ENCODE measurements at regions not wholly inside any gene's neighbourhood (a gene's known extent, or its start where the extent isn't known, plus 50 kb on each side); places are given as distances from the start of the nearest gene placed in this dataset.

GRCh38 chr14:101065696-101066694, 162.5 kb upstream of the RTL1 start:
- DNase-seq (ENCODE audit: low read depth, low spot score) (no peak), ATAC-seq (no peak)
- in situ Hi-C loops (cut with HindIII; ENCODE audit: low pct_unique_long_range_greater_than_20kb, low sequenced_read_pairs) (no loop called here), intact Hi-C loops (cut with micrococcal nuclease; ENCODE audit: unreplicated experiment) (no loop called here)
- BruUV-seq (replicated peaks) = no TSS peak
- H3K4me3 ChIP-seq (ENCODE audit: low read depth in 2 of 2, low read length in 2 of 2) = no peak overlapping the region
- H3K4me1 ChIP-seq (ENCODE audit: control insufficient read depth, insufficient read depth, low read length) = peaks cover 3% of the 10 kb centered on the region; the same call in 1 of the 2 replicates
- no peaks in the 10 kb centered on the region for H3K27me3 ChIP-seq (ENCODE audit: control insufficient read depth, insufficient read depth, low read length)
- TF ChIP-seq TCF7L2 (IDR thresholded peaks at IDR 0.05; ENCODE audit: low read depth, low read length) (no peak), POLR2AphosphoS5 (IDR thresholded peaks at IDR 0.05; ENCODE audit: low read depth, low read length) (no peak), SIN3A (IDR thresholded peaks at IDR 0.05; ENCODE audit: borderline replicate concordance, insufficient read depth, low read depth, low read length) (no peak), CTCF (IDR thresholded peaks at IDR 0.05) (no peak)
- TF ChIP-seq, protein P1, sequence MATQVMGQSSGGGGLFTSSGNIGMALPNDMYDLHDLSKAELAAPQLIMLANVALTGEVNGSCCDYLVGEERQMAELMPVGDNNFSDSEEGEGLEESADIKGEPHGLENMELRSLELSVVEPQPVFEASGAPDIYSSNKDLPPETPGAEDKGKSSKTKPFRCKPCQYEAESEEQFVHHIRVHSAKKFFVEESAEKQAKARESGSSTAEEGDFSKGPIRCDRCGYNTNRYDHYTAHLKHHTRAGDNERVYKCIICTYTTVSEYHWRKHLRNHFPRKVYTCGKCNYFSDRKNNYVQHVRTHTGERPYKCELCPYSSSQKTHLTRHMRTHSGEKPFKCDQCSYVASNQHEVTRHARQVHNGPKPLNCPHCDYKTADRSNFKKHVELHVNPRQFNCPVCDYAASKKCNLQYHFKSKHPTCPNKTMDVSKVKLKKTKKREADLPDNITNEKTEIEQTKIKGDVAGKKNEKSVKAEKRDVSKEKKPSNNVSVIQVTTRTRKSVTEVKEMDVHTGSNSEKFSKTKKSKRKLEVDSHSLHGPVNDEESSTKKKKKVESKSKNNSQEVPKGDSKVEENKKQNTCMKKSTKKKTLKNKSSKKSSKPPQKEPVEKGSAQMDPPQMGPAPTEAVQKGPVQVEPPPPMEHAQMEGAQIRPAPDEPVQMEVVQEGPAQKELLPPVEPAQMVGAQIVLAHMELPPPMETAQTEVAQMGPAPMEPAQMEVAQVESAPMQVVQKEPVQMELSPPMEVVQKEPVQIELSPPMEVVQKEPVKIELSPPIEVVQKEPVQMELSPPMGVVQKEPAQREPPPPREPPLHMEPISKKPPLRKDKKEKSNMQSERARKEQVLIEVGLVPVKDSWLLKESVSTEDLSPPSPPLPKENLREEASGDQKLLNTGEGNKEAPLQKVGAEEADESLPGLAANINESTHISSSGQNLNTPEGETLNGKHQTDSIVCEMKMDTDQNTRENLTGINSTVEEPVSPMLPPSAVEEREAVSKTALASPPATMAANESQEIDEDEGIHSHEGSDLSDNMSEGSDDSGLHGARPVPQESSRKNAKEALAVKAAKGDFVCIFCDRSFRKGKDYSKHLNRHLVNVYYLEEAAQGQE (IDR thresholded peaks at IDR 0.05; ENCODE audit: insufficient read depth in 1 of 2, low read depth in 2 of 2, low read length in 1 of 2) = no peak
- ChIA-PET CTCF (no interaction called here), POLR2A (no interaction called here)
- H3K27ac ChIP-seq (ENCODE audit: low read length) = no peak overlapping the region
- H3K36me3 ChIP-seq (ENCODE audit: control insufficient read depth, insufficient read depth, low read length) = no peaks in the 10 kb centered on the region
- H3K9me3 ChIP-seq (ENCODE audit: control insufficient read depth, insufficient read depth, low read depth, low read length) = no peaks in the 10 kb centered on the region

GRCh38 chr14:101066826-101067510, 163.4 kb upstream of the RTL1 start:
- ChIA-PET POLR2A (no interaction called here), CTCF (no interaction called here)
- no peak overlapping the region for H3K27ac ChIP-seq (ENCODE audit: low read length)
- H3K4me3 ChIP-seq (ENCODE audit: low read depth in 2 of 2, low read length in 2 of 2) = no peak overlapping the region
- intact Hi-C loops (cut with micrococcal nuclease; ENCODE audit: unreplicated experiment) = no loop called here
- TF ChIP-seq, protein P1 (IDR thresholded peaks at IDR 0.05; ENCODE audit: insufficient read depth in 1 of 2, low read depth in 2 of 2, low read length in 1 of 2) = no peak
- TF ChIP-seq POLR2AphosphoS5 (IDR thresholded peaks at IDR 0.05; ENCODE audit: low read depth, low read length) (no peak), SIN3A (IDR thresholded peaks at IDR 0.05; ENCODE audit: borderline replicate concordance, insufficient read depth, low read depth, low read length) (no peak), CTCF (IDR thresholded peaks at IDR 0.05) (no peak), TCF7L2 (IDR thresholded peaks at IDR 0.05; ENCODE audit: low read depth, low read length) (no peak)
- BruUV-seq (replicated peaks) = no TSS peak
- in situ Hi-C loops (cut with HindIII; ENCODE audit: low pct_unique_long_range_greater_than_20kb, low sequenced_read_pairs) = no loop called here
- peaks cover 12% of the 10 kb centered on the region for H3K4me1 ChIP-seq (ENCODE audit: control insufficient read depth, insufficient read depth, low read length)
- H3K9me3 ChIP-seq (ENCODE audit: control insufficient read depth, insufficient read depth, low read depth, low read length) = no peaks in the 10 kb centered on the region
- no peak for ATAC-seq
- H3K27me3 ChIP-seq (ENCODE audit: control insufficient read depth, insufficient read depth, low read length) = no peaks in the 10 kb centered on the region
- no peaks in the 10 kb centered on the region for H3K36me3 ChIP-seq (ENCODE audit: control insufficient read depth, insufficient read depth, low read length)
- no peak for DNase-seq (ENCODE audit: low read depth, low spot score)

Measured in Panc1 (cell line).